ENCODE measurements at regions not wholly inside any gene's neighbourhood (a gene's known extent, or its start where the extent isn't known, plus 50 kb on each side); places are given as distances from the start of the nearest gene placed in this dataset.
A peak's percentile ranks its signal among the peaks of the same experiment; 100 is the strongest.

DNA sequence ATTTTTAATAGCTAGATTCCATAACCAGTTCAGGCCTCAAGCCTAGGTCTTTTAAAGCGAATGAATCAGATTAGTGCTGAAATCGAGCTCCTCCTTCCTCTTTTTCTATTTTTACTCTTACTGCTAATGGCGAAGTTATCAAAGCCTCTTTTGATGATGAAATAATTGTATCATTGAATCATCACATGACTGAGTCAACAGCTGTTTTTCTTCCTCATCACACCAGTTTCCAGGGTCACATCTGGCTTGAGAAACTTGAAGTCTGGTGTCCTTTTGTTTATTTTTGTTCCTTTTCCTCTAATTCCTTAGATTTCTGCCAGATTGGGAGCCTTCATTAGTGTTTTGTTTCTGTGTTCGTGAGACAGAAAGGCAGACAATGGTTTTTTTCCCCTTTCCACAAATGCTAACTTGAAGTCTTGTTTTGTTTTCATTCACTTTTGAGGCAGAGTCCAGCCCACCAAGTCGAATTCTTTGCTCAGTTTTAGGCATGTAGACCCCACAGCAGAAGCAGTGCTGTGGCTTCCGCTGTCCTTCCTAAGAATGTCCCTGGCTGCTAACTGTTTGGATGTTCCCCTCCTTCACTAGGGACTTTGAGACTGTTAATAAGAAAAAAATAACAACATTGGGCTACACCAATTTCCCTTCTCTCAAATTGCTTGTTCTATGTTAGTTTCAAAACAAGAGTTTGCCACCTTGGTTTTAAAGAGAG, 51.9 kb upstream of the FMOD start:
- Histone ChIP-seq H3K27ac (ENCODE audit: low read depth in 1 of 2, low read length in 2 of 2) (peak overlapping the region; percentile 77 to 88), H3K79me2 (ENCODE audit: insufficient read depth, low read length) (no peaks in the 10 kb centered on the region), H3K4me1 (ENCODE audit: control insufficient read depth in 1 of 2, insufficient read depth in 2 of 2, low read length in 2 of 2) (peaks cover 24 to 28% of the 10 kb centered on the region in 2 donors), H3K9ac (ENCODE audit: insufficient read depth, low read length, poor library complexity, severe bottlenecking) (no peak overlapping the region), H2AFZ (ENCODE audit: insufficient read depth, low read depth, low read length, poor library complexity, severe bottlenecking) (no peak overlapping the region), H3K36me3 (replicated peaks in 1 of 2; ENCODE audit: control insufficient read depth in 1 of 2, insufficient read depth in 2 of 2, low read length in 2 of 2) (no peaks in the 10 kb centered on the region), H4K20me1 (ENCODE audit: insufficient read depth, low read length) (no peaks in the 10 kb centered on the region), H3K4me3 (replicated peaks in 1 of 3; ENCODE audit: low read depth in 2 of 3, low read length in 3 of 3) (no peak overlapping the region), H3K4me2 (replicated peaks; ENCODE audit: extremely low read depth, low read length, poor library complexity, severe bottlenecking) (no peak overlapping the region), H3K9me3 (replicated peaks in 1 of 2; ENCODE audit: control insufficient read depth in 1 of 2, insufficient read depth in 1 of 2, low read length in 2 of 2) (no peaks in the 10 kb centered on the region), H3K27me3 (ENCODE audit: control insufficient read depth in 2 of 2, insufficient read depth in 2 of 2, low read length in 2 of 2) (peaks cover 0 to 2% of the 10 kb centered on the region in 2 donors)
- peaks cover 3 to 5% (median 4%) of the 10 kb centered on the region in 3 donors for H3K27me3 Mint-ChIP-seq (ENCODE audit: low read depth in 3 of 3)
- H3K9me3 Mint-ChIP-seq: peaks cover 0 to 2% (median 0%) of the 10 kb centered on the region in 7 donors
- peak; percentile 88 to 98 (median 94) for DNase-seq
- H3K4me3 Mint-ChIP-seq: no peak overlapping the region
- TF ChIP-seq, protein P1, sequence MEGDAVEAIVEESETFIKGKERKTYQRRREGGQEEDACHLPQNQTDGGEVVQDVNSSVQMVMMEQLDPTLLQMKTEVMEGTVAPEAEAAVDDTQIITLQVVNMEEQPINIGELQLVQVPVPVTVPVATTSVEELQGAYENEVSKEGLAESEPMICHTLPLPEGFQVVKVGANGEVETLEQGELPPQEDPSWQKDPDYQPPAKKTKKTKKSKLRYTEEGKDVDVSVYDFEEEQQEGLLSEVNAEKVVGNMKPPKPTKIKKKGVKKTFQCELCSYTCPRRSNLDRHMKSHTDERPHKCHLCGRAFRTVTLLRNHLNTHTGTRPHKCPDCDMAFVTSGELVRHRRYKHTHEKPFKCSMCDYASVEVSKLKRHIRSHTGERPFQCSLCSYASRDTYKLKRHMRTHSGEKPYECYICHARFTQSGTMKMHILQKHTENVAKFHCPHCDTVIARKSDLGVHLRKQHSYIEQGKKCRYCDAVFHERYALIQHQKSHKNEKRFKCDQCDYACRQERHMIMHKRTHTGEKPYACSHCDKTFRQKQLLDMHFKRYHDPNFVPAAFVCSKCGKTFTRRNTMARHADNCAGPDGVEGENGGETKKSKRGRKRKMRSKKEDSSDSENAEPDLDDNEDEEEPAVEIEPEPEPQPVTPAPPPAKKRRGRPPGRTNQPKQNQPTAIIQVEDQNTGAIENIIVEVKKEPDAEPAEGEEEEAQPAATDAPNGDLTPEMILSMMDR (IDR thresholded peaks at IDR 0.05): no peak
- intact Hi-C loops (cut with micrococcal nuclease): loop anchor here in 1 of 2 donors (10.0 kb wide), 1 partner anchor 128 kb away; no protein-coding TSS in a partner anchor
- peaks cover 35% of the 10 kb centered on the region for H3K4me1 Mint-ChIP-seq
- peaks cover 0 to 2% of the 10 kb centered on the region in 2 donors for H3K36me3 Mint-ChIP-seq
- peak overlapping the region; percentile 89 to 95 (median 94) for H3K27ac Mint-ChIP-seq
- 50% methylated on average over 1 of the region's 6 CpGs for WGBS (ENCODE audit: insufficient coverage)

DNA sequence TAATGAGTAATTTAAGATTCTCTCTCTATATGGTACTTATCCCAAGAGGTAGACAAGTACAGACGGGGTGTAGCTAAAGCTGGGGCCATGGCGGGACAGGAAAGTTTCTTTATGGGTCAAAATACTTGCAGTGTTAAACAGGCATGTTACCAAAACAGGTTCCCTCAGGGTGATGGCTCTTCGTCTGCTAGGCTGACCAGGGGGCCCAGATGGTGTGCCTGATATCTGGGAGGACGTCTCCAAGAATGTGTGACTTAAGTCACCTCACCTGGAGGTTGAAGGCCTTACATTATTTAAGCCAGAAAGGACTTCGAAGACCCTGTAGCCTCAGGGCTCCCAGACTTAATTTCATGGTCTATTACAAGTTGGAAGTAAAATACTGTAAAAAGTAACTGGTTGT, 52.7 kb upstream of the FMOD start:
- H3K4me3 ChIP-seq (replicated peaks in 1 of 3; ENCODE audit: low read depth in 2 of 3, low read length in 3 of 3): no peak overlapping the region
- intact Hi-C loops (cut with micrococcal nuclease): loop anchor here in 1 of 2 donors (10.0 kb wide), 1 partner anchor 129 kb away; no protein-coding TSS in a partner anchor
- no peaks in the 10 kb centered on the region for H3K79me2 ChIP-seq (ENCODE audit: insufficient read depth, low read length)
- Mint-ChIP-seq H3K36me3 (peaks cover 0 to 2% of the 10 kb centered on the region in 2 donors), H3K4me3 (no peak overlapping the region), H3K4me1 (peaks cover 43% of the 10 kb centered on the region), H3K27me3 (ENCODE audit: low read depth in 3 of 3) (peaks cover 0 to 3% (median 2%) of the 10 kb centered on the region in 3 donors), H3K9me3 (peaks cover 0 to 2% (median 0%) of the 10 kb centered on the region in 7 donors), H3K27ac (peak overlapping the region; percentile 89 to 95 (median 94))
- H2AFZ ChIP-seq (ENCODE audit: insufficient read depth, low read depth, low read length, poor library complexity, severe bottlenecking): no peak overlapping the region
- TF ChIP-seq, protein P1 (IDR thresholded peaks at IDR 0.05): no peak
- peak overlapping the region in 1 of 2 donors; percentile 88 for H3K27ac ChIP-seq (ENCODE audit: low read depth in 1 of 2, low read length in 2 of 2)
- 100% methylated on average over 2 of the region's 5 CpGs for WGBS (ENCODE audit: insufficient coverage)
- no peak overlapping the region for H3K4me2 ChIP-seq (replicated peaks; ENCODE audit: extremely low read depth, low read length, poor library complexity, severe bottlenecking)
- no peak overlapping the region for H3K9ac ChIP-seq (ENCODE audit: insufficient read depth, low read length, poor library complexity, severe bottlenecking)
- H3K27me3 ChIP-seq (ENCODE audit: control insufficient read depth in 2 of 2, insufficient read depth in 2 of 2, low read length in 2 of 2): no peaks in the 10 kb centered on the region
- no peaks in the 10 kb centered on the region for H4K20me1 ChIP-seq (ENCODE audit: insufficient read depth, low read length)
- H3K9me3 ChIP-seq (replicated peaks in 1 of 2; ENCODE audit: control insufficient read depth in 1 of 2, insufficient read depth in 1 of 2, low read length in 2 of 2): no peaks in the 10 kb centered on the region
- H3K36me3 ChIP-seq (replicated peaks in 1 of 2; ENCODE audit: control insufficient read depth in 1 of 2, insufficient read depth in 2 of 2, low read length in 2 of 2): no peaks in the 10 kb centered on the region
- H3K4me1 ChIP-seq (ENCODE audit: control insufficient read depth in 1 of 2, insufficient read depth in 2 of 2, low read length in 2 of 2): peaks cover 30 to 36% of the 10 kb centered on the region in 2 donors
- no peak for DNase-seq
